Esophagus muscularis mucosa (tissue), 4 donors: ENCODE measurements at regions not wholly inside any gene's neighbourhood (a gene's known extent, or its start where the extent isn't known, plus 50 kb on each side); places are given as distances from the start of the nearest gene placed in this dataset.

Source experiments
- DNase-seq: peaks from one replicate; pipeline ENCODE4 v3.0.0-alpha.2; 2017; ENCODE audit errors: extremely low spot score
- H3K27ac ChIP-seq, 4 donors: fragments of 200-600 bp; sonication (generic); replicated peaks in 1 of 4; 1 replicate in 3 of 4; 2 replicates in 1 of 4; pipeline ENCODE4 v1.5.1; 2016 to 2019; ENCODE audit warnings: mild to moderate bottlenecking in 1 of 4
- H3K27me3 ChIP-seq, 4 donors: fragments of 200-600 bp; sonication (generic); one replicate each; pipeline versions ENCODE4 v1.5.1 to v1.6.0; 2016 to 2019
- H3K36me3 ChIP-seq, 4 donors: fragments of 200-600 bp; sonication (generic); one replicate each; pipeline ENCODE4 v1.5.1; 2016 to 2019
- H3K4me1 ChIP-seq, 4 donors: fragments of 200-600 bp; sonication (generic); one replicate each; pipeline ENCODE4 v1.5.1; 2016 to 2019
- H3K4me3 ChIP-seq, 4 donors: fragments of 200-600 bp; sonication (generic); 1 replicate in 2 of 4; 2 replicates in 2 of 4; pipeline ENCODE4 v1.5.1; 2016 to 2019; ENCODE audit warnings: mild to moderate bottlenecking in 4 of 4, moderate library complexity in 1 of 4
- H3K9me3 ChIP-seq, 4 donors: fragments of 200-600 bp; sonication (generic); 1 replicate in 3 of 4; 2 replicates in 1 of 4; pipeline ENCODE4 v1.5.1; 2016 to 2019
- EP300 ChIP-seq: sonication (generic); formaldehyde crosslinking; IDR thresholded peaks from one replicate; pipeline ENCODE4 v1.6.1; 2017; ENCODE audit warnings: antibody characterized with exemption
- POLR2A ChIP-seq: fragments of 450-650 bp; IDR thresholded peaks from one replicate; pipeline ENCODE4 v1.6.1; 2017; ENCODE audit warnings: antibody characterized with exemption, moderate library complexity, mild to moderate bottlenecking, low read depth
- POLR2AphosphoS5 ChIP-seq, 2 donors: sonication (generic); formaldehyde crosslinking; IDR thresholded peaks; one replicate each; pipeline ENCODE4 v1.6.1; 2017; ENCODE audit warnings: antibody characterized with exemption in 2 of 2
- WGBS: methylation state at CpG from one replicate; pipeline ENCODE4 v1.1.5; 2018; 5-methylcytosine and 5-hydroxymethylcytosine counted together
- intact Hi-C: fragments of 100-400 bp; cut with DNase I; formaldehyde crosslinking; loops from one replicate; pipeline ENCODE4 v1.15.1; 2023
- TF ChIP-seq, protein P1 (sequence below), 3 experiments: fragments of 200-600 bp in 2 of 3; fragments of 450-650 bp in 1 of 3; sonication (generic) in 2 of 3; IDR thresholded peaks; one replicate each; pipeline ENCODE4 v1.5.1; 2017 to 2019; ENCODE audit warnings: antibody characterized with exemption in 3 of 3, mild to moderate bottlenecking in 2 of 3, moderate library complexity in 1 of 3

DNA sequence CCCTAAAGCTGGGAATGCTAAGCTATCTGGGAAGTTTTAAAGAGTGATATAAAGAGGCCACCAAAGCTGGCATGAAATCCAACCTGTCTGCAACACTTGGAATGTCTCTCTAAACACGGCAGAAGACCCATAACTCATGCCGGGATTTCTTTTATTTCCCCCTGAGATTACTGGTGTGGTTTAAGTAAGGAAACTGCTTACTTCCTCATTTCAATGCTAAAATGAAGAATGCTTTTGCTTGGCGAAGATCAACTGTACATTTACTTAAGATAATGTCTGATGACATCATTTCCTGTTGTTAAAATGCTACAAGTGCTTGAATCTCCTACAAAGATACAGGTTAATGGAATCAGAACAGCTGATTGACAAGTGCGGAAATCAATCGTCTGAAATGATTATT lies 353.8 kb upstream of the SALL3 start:
- H3K4me3 ChIP-seq: no peak overlapping the region
- H3K27me3 ChIP-seq: peaks cover 0 to 42% (median 2%) of the 10 kb centered on the region in 4 donors
- DNase-seq: no peak
- 54% methylated on average over 5 of the region's 5 CpGs for WGBS
- TF ChIP-seq POLR2AphosphoS5 (IDR thresholded peaks at IDR 0.05): no peak
- TF ChIP-seq, protein P1, sequence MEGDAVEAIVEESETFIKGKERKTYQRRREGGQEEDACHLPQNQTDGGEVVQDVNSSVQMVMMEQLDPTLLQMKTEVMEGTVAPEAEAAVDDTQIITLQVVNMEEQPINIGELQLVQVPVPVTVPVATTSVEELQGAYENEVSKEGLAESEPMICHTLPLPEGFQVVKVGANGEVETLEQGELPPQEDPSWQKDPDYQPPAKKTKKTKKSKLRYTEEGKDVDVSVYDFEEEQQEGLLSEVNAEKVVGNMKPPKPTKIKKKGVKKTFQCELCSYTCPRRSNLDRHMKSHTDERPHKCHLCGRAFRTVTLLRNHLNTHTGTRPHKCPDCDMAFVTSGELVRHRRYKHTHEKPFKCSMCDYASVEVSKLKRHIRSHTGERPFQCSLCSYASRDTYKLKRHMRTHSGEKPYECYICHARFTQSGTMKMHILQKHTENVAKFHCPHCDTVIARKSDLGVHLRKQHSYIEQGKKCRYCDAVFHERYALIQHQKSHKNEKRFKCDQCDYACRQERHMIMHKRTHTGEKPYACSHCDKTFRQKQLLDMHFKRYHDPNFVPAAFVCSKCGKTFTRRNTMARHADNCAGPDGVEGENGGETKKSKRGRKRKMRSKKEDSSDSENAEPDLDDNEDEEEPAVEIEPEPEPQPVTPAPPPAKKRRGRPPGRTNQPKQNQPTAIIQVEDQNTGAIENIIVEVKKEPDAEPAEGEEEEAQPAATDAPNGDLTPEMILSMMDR (IDR thresholded peaks at IDR 0.05): no peak
- H3K4me1 ChIP-seq: no peaks in the 10 kb centered on the region
- intact Hi-C loops: no loop called here
- peaks cover 0 to 12% (median 2%) of the 10 kb centered on the region in 4 donors for H3K9me3 ChIP-seq
- no peaks in the 10 kb centered on the region for H3K36me3 ChIP-seq
- no peak overlapping the region for H3K27ac ChIP-seq

DNA sequence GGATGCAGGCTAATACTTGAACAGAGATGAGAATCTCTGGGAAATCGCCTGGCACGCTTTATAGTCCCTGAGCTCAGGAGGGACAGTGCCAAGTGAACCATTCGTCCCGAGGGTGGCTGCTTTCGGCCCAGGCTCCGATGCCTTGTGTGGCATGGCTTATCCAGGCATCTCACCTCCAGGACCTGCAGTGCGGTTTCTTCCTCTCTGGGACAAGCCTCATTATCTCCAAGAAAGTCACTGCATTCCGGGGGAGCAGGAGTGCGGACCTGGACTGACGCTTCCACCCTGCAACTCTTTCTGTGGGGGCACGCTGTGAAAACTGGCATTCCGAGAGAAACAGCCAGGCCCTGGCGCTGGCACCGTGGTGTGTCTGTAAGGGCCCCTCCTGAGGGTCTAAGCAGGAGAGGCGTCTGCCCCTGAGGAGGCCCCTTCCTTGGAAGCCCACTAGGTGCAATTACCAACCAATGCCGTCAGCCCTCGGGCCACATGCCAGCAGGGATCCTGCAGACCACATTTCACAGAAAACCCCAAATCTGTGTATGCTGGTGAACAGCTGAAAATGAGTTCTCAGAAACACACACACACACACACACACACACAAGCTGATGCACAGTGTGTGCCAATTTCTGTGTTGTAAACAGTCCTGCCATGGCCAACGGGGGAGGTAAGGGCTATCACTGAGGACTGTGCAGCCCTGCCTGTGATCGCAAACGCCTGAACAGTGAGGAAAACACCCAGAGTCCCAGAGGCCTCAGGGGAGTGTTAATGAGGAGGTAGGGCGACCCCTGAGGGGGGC lies 351.9 kb upstream of the SALL3 start:
- Histone ChIP-seq H3K27ac (no peak overlapping the region), H3K36me3 (no peaks in the 10 kb centered on the region), H3K9me3 (peaks cover 0 to 12% (median 2%) of the 10 kb centered on the region in 4 donors), H3K4me3 (no peak overlapping the region), H3K27me3 (peaks cover 0 to 38% (median 2%) of the 10 kb centered on the region in 4 donors), H3K4me1 (no peaks in the 10 kb centered on the region)
- DNase-seq: no peak
- no peak for TF ChIP-seq POLR2A
- no peak for TF ChIP-seq EP300
- TF ChIP-seq, protein P1 (IDR thresholded peaks at IDR 0.05): no peak
- 85% methylated on average over 16 of the region's 21 CpGs for WGBS
- intact Hi-C loops: no loop called here

DNA sequence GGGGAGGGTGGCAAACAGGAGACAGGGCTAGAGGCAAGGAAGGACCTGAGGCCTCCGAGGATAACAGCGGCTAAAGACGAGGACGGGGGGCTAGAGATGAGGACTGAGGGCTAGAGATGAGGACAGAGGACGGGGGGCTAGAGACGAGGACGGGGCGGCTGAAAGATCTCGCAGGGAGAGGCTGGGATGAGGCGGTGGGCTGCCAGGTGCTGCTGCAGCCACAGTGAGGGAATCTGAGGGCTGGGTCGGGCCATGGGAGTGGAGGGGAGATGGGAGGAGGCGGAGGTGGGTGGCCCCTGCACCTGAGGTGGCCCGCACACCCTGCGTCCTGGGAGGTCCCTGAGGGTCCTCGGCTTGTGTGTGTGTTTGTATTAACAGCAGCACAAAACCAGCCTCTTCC lies 350.2 kb upstream of the SALL3 start:
- intact Hi-C loops: no loop called here

DNA sequence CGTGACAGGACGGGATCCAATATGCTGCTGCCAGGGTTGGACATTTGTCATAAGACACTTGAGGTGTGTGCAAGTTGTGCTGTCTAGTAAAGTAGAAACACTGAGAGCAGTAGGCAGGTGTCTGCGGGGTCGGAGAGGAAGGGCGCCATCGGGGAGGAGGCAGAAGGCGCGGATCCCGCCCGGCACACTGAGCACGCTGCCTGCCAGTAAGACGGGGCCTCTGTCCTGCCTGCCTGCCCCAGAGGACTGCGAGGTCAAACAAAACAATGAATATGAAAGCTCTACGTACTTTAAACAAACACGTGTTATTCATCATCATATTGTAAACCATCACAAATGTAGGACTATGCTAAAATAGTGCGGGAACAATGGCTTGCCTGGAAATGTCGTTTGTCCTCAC lies 349.3 kb upstream of the SALL3 start:
- TF ChIP-seq POLR2A: no peak
- TF ChIP-seq EP300: no peak
- DNase-seq: no peak
- Histone ChIP-seq H3K27ac (no peak overlapping the region), H3K9me3 (peaks cover 0 to 12% (median 2%) of the 10 kb centered on the region in 4 donors), H3K4me3 (no peak overlapping the region), H3K4me1 (no peaks in the 10 kb centered on the region), H3K36me3 (no peaks in the 10 kb centered on the region), H3K27me3 (peaks cover 0 to 17% (median 2%) of the 10 kb centered on the region in 4 donors)
- intact Hi-C loops: no loop called here
- WGBS: 81% methylated on average over 17 of the region's 17 CpGs

More for the DNA sequence above, 350.2 kb upstream of the SALL3 start:
- H3K27ac ChIP-seq: no peak overlapping the region
- no peaks in the 10 kb centered on the region for H3K4me1 ChIP-seq
- H3K27me3 ChIP-seq: peaks cover 0 to 27% (median 2%) of the 10 kb centered on the region in 4 donors
- H3K36me3 ChIP-seq: no peaks in the 10 kb centered on the region
- WGBS: 90% methylated on average over 15 of the region's 15 CpGs
- H3K9me3 ChIP-seq: peaks cover 0 to 12% (median 2%) of the 10 kb centered on the region in 4 donors
- no peak overlapping the region for H3K4me3 ChIP-seq
- DNase-seq: no peak
- TF ChIP-seq, protein P1 (IDR thresholded peaks at IDR 0.05): no peak
- TF ChIP-seq EP300: no peak

DNA sequence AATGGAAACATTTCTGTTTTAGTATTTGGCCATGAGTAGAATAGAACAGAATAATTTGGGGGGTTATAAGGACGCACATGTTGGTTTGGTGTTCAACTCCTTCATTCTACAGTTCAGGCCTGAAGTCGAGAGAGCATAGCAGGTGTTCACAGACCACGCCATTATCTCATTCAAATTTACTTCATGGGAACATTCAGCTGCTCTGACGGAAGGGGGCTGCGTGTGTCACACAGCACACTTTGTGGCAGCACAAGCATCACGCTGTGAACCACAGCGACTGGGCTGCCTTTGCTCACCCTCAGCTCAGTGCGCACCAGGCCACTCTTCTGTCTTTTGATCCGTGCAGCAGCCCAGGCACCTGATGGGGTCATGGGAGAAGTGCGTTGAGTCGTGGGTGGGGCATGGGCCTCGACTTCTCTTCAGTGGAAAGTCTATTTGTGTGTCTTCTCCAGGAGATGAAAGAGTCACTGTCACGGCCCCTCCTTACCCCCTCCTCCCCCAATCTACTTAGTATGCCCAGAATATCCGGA lies 348.6 kb upstream of the SALL3 start:
- Histone ChIP-seq H3K36me3 (no peaks in the 10 kb centered on the region), H3K4me1 (no peaks in the 10 kb centered on the region), H3K9me3 (peaks cover 0 to 12% (median 2%) of the 10 kb centered on the region in 4 donors), H3K27ac (no peak overlapping the region), H3K27me3 (peaks cover 0 to 16% (median 2%) of the 10 kb centered on the region in 4 donors), H3K4me3 (no peak overlapping the region)
- 89% methylated on average over 14 of the region's 14 CpGs for WGBS
- TF ChIP-seq POLR2AphosphoS5 (IDR thresholded peaks at IDR 0.05): no peak
- TF ChIP-seq, protein P1 (IDR thresholded peaks at IDR 0.05): no peak
- TF ChIP-seq POLR2A: no peak
- TF ChIP-seq EP300: no peak
- intact Hi-C loops: no loop called here
- DNase-seq: no peak
